Renal cortical epithelial cell (primary cell): ENCODE measurements at regions not wholly inside any gene's neighbourhood (a gene's known extent, or its start where the extent isn't known, plus 50 kb on each side); places are given as distances from the start of the nearest gene placed in this dataset.
A peak's percentile ranks its signal among the peaks of the same experiment; 100 is the strongest.

Source experiments
- DNase-seq: peaks from one replicate; pipeline ENCODE4 v3.0.0-alpha.2; 2011; ENCODE audit warnings: low read depth

- DNase-seq: no peak
These were observed 178.7 kb downstream of the CHD9NB start for GRCh38 chr16:52874042-52874441.

- no peak for DNase-seq
These were observed 180.0 kb downstream of the CHD9NB start for GRCh38 chr16:52872731-52873130.

DNA sequence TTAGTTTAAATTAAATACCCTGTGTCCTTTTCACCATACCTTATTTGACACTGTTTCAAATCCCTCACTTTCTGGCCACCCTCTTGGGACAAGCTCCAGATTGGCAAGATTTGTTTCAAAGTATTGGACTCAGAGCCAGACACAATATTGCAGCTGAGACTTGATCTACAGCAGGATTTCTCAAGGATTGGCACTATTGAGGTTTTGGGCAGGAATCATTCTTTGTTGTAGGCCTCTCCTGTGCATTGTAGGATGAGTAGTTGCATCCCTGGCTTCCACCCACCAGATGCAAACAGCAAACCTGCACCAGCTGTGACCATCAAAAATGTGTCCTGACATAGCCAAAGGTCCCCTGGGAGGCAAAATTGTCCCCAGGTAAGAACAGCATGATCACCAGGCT, 181.2 kb downstream of the CHD9NB start:
- no peak for DNase-seq

DNA sequence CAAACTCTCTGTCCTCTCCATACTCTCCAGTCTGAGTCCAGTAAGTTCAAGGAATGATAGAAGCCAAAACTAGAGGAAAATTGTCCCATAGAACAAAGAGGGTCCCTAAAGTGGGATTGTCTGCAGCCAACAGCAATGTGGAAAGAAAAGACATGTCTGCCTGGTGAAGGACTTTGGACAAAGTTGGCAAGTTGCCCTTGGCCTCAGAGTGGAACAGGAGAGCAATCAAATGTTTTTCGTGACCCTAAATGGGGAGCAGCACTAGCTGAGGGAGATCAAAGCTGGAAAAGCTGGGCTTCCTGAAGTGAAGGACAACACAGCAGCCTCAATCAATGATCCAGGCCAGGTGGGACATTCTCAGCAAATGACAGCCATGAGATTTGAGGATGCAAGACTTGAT, 183.5 kb downstream of the CHD9NB start:
- no peak for DNase-seq

GRCh38 chr16:52863000-52863399, 189.7 kb downstream of the CHD9NB start:
- DNase-seq: no peak

- peak; percentile 60 for DNase-seq
These were observed 191.1 kb downstream of the CHD9NB start for GRCh38 chr16:52861614-52862022.

GRCh38 chr16:52855463-52855862, 197.2 kb downstream of the CHD9NB start:
- no peak for DNase-seq

- DNase-seq: no peak
These were observed 199.7 kb downstream of the CHD9NB start for GRCh38 chr16:52852978-52853377.

DNA sequence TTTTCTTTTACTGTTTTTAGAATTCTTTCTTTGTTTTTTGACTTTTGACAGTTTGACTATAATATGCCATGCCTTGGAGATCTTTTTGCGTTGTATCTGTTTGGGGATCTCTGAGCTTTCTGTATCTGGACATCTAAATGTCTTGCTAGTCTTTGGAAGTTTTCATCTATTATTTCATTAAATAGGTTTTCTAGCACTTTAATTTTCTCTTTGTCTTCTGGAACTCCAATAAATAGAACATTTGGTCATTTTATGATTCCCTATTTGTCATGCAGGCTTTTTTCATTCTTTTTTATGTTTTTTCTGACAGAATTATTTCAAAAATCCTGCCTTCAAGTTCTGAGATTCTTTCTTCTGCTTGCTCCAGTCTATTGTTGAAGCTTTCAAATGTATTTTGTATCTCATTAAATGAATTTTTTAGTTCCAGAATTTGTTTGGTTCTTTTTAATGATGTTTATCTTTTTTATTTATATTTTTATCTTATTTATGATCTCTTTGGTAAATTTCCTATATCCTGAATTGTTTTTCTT, 201.4 kb downstream of the CHD9NB start:
- no peak for DNase-seq

GRCh38 chr16:52843381-52843780, 209.3 kb downstream of the CHD9NB start:
- no peak for DNase-seq

DNA sequence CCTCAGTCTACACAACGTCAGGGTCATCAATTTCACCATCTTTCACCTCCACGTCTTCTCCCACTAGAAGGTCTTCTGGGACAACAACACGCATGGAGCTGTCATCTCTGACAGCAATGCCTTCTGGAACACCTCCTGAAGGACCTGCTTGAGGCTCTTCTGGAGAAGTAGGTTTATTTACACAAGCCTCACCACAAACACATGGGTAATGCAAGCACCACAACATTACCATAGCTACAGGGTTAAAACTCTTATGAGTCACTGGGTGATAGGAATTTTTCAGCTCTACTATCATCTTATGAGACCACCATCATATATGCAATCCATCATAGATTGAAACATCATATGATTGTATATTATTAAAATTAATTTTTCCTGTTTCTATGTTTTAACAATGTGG, 215.4 kb downstream of the CHD9NB start:
- DNase-seq: peak; percentile 61

DNA sequence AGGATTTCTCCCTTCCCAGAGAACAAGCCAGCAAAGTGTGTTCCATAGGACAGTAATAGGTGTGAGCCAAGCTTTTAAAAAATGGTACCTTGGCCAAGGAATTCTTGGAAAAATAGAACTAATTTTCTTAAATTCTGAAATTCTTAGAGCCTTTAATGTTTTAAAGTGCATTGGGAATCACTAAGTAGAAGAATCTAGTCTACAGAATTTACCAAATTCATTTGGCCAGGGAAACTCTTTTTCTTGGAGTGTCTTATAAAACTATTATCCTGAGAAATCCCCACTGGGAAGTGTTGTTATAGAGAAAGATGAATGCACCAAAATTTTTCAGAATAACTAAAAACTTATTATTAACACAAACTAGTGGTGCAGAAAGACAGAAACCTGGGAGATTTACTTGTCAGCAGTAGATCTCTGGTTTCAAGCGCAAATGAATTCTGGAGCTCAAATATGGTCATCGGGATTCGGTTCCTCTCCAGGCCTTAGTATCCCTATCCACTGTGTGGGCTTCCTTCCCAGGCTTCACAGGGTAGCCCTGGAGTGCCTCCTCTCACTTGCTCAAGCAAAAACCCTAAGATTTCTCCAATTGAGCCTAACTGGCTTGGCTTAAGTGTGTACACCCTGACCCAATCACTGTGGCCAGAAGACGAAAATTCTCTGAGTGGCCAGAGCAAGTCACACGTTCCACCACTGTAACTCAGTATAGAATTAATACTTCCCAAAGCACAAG, 217.8 kb downstream of the CHD9NB start:
- no peak for DNase-seq

GRCh38 chr16:52832771-52833170, 219.9 kb downstream of the CHD9NB start:
- no peak for DNase-seq

GRCh38 chr16:52827456-52827855, 225.2 kb downstream of the CHD9NB start:
- no peak for DNase-seq

DNA sequence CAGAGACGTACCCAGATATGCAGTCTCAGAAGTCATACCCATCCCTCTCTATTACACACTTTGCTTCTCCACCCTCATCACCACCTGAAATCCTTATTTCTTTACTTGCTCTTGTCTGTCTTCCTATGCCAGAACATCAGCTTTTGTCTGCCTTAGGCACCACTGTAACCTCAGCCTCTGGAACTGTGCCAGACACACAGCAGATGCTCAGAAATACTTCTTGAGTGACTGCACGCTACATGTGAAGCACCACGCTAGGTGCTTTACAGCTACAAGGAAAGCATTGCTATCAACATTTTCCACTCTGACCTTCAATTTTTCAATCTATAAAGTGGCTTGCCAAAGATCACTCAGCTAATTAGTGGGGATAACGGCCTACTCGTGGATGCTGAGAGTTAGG, 226.8 kb downstream of the CHD9NB start:
- no peak for DNase-seq

DNA sequence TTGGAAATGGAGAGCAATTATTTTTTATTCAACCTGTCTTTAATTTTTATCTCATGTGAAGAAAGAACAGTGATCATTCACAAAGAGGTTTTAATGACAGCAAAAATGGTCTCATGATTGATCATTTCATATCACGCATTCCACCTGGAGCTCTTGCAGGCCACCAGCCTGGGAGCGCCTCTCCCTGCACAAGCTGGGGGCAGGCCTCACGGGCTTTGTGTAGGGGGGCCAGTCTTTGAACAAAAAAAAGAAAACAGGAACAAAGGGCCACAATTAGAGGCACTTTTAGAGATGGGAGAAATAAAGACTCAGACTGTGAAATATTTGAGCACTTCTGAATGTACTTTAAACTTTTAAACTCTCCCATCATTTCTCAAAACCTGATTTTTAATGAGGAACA, 232.9 kb downstream of the CHD9NB start:
- no peak for DNase-seq

- no peak for DNase-seq
These were observed 233.3 kb downstream of the CHD9NB start for GRCh38 chr16:52819405-52819804.

- no peak for DNase-seq
These were observed 235.0 kb downstream of the CHD9NB start for GRCh38 chr16:52817696-52818095.

GRCh38 chr16:52816993-52817392, 235.7 kb downstream of the CHD9NB start:
- no peak for DNase-seq

- DNase-seq: peak; percentile 91
These were observed 239.8 kb downstream of the CHD9NB start for GRCh38 chr16:52812678-52813556.

DNA sequence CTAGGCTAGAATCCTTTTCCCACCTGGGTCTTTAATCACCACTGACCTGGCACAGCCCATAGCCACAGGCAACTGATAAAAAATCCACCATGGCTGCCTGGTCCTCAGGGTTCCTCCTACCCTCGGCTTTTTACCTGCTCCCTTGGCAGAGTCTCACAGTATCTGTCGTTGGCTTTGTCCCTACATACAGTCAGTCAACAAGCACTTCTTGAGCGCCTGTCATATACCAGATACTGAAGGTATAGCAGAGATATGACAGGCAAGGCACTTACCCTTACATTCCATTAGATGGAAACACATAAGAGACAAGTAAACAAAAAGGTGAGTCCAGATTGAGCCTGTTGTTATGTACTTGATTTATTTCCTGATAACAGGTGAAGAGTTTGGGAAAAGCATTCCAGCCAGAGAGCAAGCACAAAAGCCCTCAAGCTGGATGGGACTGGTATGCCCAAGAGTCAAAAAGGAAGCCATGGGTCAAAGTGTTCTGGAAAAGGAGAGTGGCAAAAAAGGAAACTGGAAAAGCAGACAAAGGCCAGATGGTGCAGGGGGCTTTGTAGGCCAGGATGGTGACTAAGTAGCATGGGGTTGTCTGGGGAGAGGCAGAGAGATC, 247.0 kb downstream of the CHD9NB start:
- no peak for DNase-seq

GRCh38 chr16:52800432-52800831, 252.3 kb downstream of the CHD9NB start:
- DNase-seq: no peak

GRCh38 chr16:52799149-52799548, 252.2 kb upstream of the TOX3 start:
- DNase-seq: no peak
